GM23338 (cell line): ENCODE measurements at regions not wholly inside any gene's neighbourhood (a gene's known extent, or its start where the extent isn't known, plus 50 kb on each side); places are given as distances from the start of the nearest gene placed in this dataset.

Source experiments
- ATAC-seq: fragments of 200-7000 bp; cut with Tn5 transposase; 3 replicates; pipeline ENCODE4 v1.9.1; 2020
- DNase-seq: peaks from one replicate; pipeline ENCODE4 v3.0.0-alpha.2; 2015; ENCODE audit warnings: low spot score
- H2AFZ ChIP-seq: fragments of 200-600 bp; sonication (generic); 2 replicates; pipeline ENCODE4 v1.8.0; 2016; ENCODE audit warnings: antibody characterized with exemption, mild to moderate bottlenecking, moderate library complexity
- H3F3A ChIP-seq: fragments of 200-600 bp; sonication (generic); replicated peaks from 2 replicates; pipeline ENCODE4 v1.8.0; 2017; ENCODE audit warnings: antibody characterized with exemption, mixed run types, low read depth
- H3K27ac ChIP-seq: fragments of 200-600 bp; sonication (generic); 2 replicates; pipeline ENCODE4 v1.6.1; 2016; ENCODE audit warnings: low read depth
- H3K27me3 ChIP-seq: fragments of 200-600 bp; sonication (generic); 2 replicates; pipeline ENCODE4 v1.8.0; 2016; ENCODE audit warnings: mild to moderate bottlenecking, mixed run types, moderate library complexity; ENCODE audit not compliant: insufficient read depth
- H3K36me3 ChIP-seq: fragments of 200-600 bp; sonication (generic); 2 replicates; pipeline ENCODE4 v1.8.0; 2016; ENCODE audit warnings: mild to moderate bottlenecking; ENCODE audit not compliant: insufficient read depth
- H3K4me1 ChIP-seq: fragments of 200-600 bp; sonication (generic); 2 replicates; pipeline ENCODE4 v1.8.0; 2016; ENCODE audit warnings: mild to moderate bottlenecking, moderate library complexity; ENCODE audit not compliant: insufficient read depth
- H3K4me2 ChIP-seq: fragments of 200-600 bp; sonication (generic); 2 replicates; pipeline ENCODE4 v1.7.1; 2017; ENCODE audit warnings: mixed run types
- H3K4me3 ChIP-seq: fragments of 200-600 bp; sonication (generic); 2 replicates; pipeline ENCODE4 v1.6.1; 2016; ENCODE audit warnings: mixed run types
- H3K79me2 ChIP-seq: fragments of 200-600 bp; sonication (generic); replicated peaks from 2 replicates; pipeline ENCODE4 v1.8.0; 2017; ENCODE audit warnings: mild to moderate bottlenecking; ENCODE audit not compliant: insufficient read depth
- H3K9me2 ChIP-seq: fragments of 200-600 bp; sonication (generic); 2 replicates; pipeline ENCODE4 v1.8.0; 2017; ENCODE audit not compliant: insufficient read depth
- H4K20me1 ChIP-seq: fragments of 200-600 bp; sonication (generic); replicated peaks from 2 replicates; pipeline ENCODE4 v1.8.0; 2017; ENCODE audit warnings: mild to moderate bottlenecking; ENCODE audit not compliant: insufficient read depth
- H3K27ac Mint-ChIP-seq: 2 replicates; pipeline ENCODE4 v1.8.0; 2020; ENCODE audit warnings: inconsistent platforms, mild to moderate bottlenecking, moderate library complexity, mixed read lengths
- H3K27me3 Mint-ChIP-seq: 3 replicates; pipeline ENCODE4 v1.8.0; 2022; ENCODE audit warnings: low read depth, mild to moderate bottlenecking, moderate library complexity, mixed read lengths, inconsistent platforms; ENCODE audit not compliant: insufficient read depth, poor library complexity
- H3K36me3 Mint-ChIP-seq: 3 replicates; pipeline ENCODE4 v1.8.0; 2021; ENCODE audit warnings: low read depth, mild to moderate bottlenecking, inconsistent platforms, moderate library complexity, mixed read lengths
- H3K4me1 Mint-ChIP-seq: 3 replicates; pipeline ENCODE4 v1.8.0; 2020; ENCODE audit warnings: mild to moderate bottlenecking, inconsistent platforms, mixed read lengths
- H3K4me3 Mint-ChIP-seq: 3 replicates; pipeline ENCODE4 v1.8.0; 2021; ENCODE audit warnings: moderate library complexity, mild to moderate bottlenecking, inconsistent platforms, mixed read lengths
- H3K9me3 Mint-ChIP-seq: 3 replicates; pipeline ENCODE4 v1.8.0; 2020; ENCODE audit warnings: moderate library complexity, mild to moderate bottlenecking, inconsistent platforms, mixed read lengths
- ETS1 ChIP-seq: IDR thresholded peaks from 2 replicates; pipeline ENCODE4 v1.6.1; 2016; ENCODE audit warnings: antibody characterized with exemption
- EZH2 ChIP-seq: fragments of 200-600 bp; sonication (generic); IDR thresholded peaks from one replicate; pipeline ENCODE4 v1.8.0; 2017; ENCODE audit warnings: antibody characterized with exemption, mild to moderate bottlenecking, low read depth; ENCODE audit not compliant: unreplicated experiment
- EZH2phosphoT487 ChIP-seq: fragments of 200-600 bp; sonication (generic); IDR thresholded peaks from one replicate; pipeline ENCODE4 v1.8.1; 2018; ENCODE audit warnings: antibody characterized with exemption; ENCODE audit not compliant: unreplicated experiment
- JUNB ChIP-seq: IDR thresholded peaks from one replicate; pipeline ENCODE4 v1.6.1; 2016; ENCODE audit warnings: antibody characterized with exemption; ENCODE audit not compliant: unreplicated experiment
- NANOG ChIP-seq: IDR thresholded peaks from 2 replicates; pipeline ENCODE4 v1.6.1; 2016; ENCODE audit warnings: antibody characterized with exemption, borderline replicate concordance
- POLR2AphosphoS5 ChIP-seq: IDR thresholded peaks from 2 replicates; pipeline ENCODE4 v1.6.1; 2016; ENCODE audit warnings: antibody characterized with exemption, low read depth
- STAT1 ChIP-seq: IDR thresholded peaks from one replicate; pipeline ENCODE4 v1.6.1; 2016; ENCODE audit warnings: antibody characterized with exemption; ENCODE audit not compliant: unreplicated experiment
- ZNF114 ChIP-seq: fragments of 250-450 bp; sonication (Bioruptor Pico); IDR thresholded peaks from 2 replicates; pipeline ENCODE4 v1.5.0; 2020; ENCODE audit warnings: mild to moderate bottlenecking, moderate library complexity
- ZNF331 ChIP-seq: fragments of 250-450 bp; sonication (Bioruptor Pico); IDR thresholded peaks from 2 replicates; pipeline ENCODE4 v1.5.0; 2020; ENCODE audit warnings: low read depth, mild to moderate bottlenecking, moderate library complexity
- ZNF462 ChIP-seq: fragments of 250-450 bp; sonication (Bioruptor Pico); IDR thresholded peaks from 2 replicates; pipeline ENCODE4 v1.5.0; 2020; ENCODE audit warnings: mild to moderate bottlenecking, moderate library complexity
- TF ChIP-seq, protein P1 (sequence below): IDR thresholded peaks from one replicate; pipeline ENCODE4 v1.6.1; 2018; ENCODE audit warnings: antibody characterized with exemption; ENCODE audit not compliant: unreplicated experiment

GRCh38 chr2:19649785-19650380, 251.9 kb downstream of the TTC32 start:
- no peaks in the 10 kb centered on the region for H3K36me3 Mint-ChIP-seq
- Histone ChIP-seq H3K4me1 (peaks cover 4% of the 10 kb centered on the region; the same call in 1 of the 2 replicates), H3K4me3 (no peak overlapping the region), H3K9me2 (peaks cover 10% of the 10 kb centered on the region), H3K4me2 (no peak overlapping the region), H2AFZ (no peak overlapping the region), H3K27me3 (no peaks in the 10 kb centered on the region), H4K20me1 (no peaks in the 10 kb centered on the region), H3K79me2 (no peaks in the 10 kb centered on the region), H3F3A (no peaks in the 10 kb centered on the region), H3K36me3 (no peaks in the 10 kb centered on the region), H3K27ac (no peak overlapping the region)
- H3K27ac Mint-ChIP-seq: no peak overlapping the region
- H3K27me3 Mint-ChIP-seq: peaks cover 3% of the 10 kb centered on the region
- H3K4me1 Mint-ChIP-seq: peaks cover 9% of the 10 kb centered on the region; the same call in 2 of the 3 replicates
- ATAC-seq (no peak), DNase-seq (no peak)
- no peaks in the 10 kb centered on the region for H3K9me3 Mint-ChIP-seq
- TF ChIP-seq ETS1: no peak
- TF ChIP-seq ZNF331 (CRISPR knock-in tag): no peak
- TF ChIP-seq JUNB: no peak
- TF ChIP-seq ZNF114 (CRISPR knock-in tag): no peak
- no peak for TF ChIP-seq EZH2
- TF ChIP-seq, protein P1, sequence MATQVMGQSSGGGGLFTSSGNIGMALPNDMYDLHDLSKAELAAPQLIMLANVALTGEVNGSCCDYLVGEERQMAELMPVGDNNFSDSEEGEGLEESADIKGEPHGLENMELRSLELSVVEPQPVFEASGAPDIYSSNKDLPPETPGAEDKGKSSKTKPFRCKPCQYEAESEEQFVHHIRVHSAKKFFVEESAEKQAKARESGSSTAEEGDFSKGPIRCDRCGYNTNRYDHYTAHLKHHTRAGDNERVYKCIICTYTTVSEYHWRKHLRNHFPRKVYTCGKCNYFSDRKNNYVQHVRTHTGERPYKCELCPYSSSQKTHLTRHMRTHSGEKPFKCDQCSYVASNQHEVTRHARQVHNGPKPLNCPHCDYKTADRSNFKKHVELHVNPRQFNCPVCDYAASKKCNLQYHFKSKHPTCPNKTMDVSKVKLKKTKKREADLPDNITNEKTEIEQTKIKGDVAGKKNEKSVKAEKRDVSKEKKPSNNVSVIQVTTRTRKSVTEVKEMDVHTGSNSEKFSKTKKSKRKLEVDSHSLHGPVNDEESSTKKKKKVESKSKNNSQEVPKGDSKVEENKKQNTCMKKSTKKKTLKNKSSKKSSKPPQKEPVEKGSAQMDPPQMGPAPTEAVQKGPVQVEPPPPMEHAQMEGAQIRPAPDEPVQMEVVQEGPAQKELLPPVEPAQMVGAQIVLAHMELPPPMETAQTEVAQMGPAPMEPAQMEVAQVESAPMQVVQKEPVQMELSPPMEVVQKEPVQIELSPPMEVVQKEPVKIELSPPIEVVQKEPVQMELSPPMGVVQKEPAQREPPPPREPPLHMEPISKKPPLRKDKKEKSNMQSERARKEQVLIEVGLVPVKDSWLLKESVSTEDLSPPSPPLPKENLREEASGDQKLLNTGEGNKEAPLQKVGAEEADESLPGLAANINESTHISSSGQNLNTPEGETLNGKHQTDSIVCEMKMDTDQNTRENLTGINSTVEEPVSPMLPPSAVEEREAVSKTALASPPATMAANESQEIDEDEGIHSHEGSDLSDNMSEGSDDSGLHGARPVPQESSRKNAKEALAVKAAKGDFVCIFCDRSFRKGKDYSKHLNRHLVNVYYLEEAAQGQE: no peak
- TF ChIP-seq NANOG: no peak
- no peak for TF ChIP-seq ZNF462 (CRISPR knock-in tag)
- TF ChIP-seq STAT1: no peak
- TF ChIP-seq EZH2phosphoT487: no peak
- no peak for TF ChIP-seq POLR2AphosphoS5
- H3K4me3 Mint-ChIP-seq: no peak overlapping the region
